ENCODE measurements at regions not wholly inside any gene's neighbourhood (a gene's known extent, or its start where the extent isn't known, plus 50 kb on each side); places are given as distances from the start of the nearest gene placed in this dataset.

DNA sequence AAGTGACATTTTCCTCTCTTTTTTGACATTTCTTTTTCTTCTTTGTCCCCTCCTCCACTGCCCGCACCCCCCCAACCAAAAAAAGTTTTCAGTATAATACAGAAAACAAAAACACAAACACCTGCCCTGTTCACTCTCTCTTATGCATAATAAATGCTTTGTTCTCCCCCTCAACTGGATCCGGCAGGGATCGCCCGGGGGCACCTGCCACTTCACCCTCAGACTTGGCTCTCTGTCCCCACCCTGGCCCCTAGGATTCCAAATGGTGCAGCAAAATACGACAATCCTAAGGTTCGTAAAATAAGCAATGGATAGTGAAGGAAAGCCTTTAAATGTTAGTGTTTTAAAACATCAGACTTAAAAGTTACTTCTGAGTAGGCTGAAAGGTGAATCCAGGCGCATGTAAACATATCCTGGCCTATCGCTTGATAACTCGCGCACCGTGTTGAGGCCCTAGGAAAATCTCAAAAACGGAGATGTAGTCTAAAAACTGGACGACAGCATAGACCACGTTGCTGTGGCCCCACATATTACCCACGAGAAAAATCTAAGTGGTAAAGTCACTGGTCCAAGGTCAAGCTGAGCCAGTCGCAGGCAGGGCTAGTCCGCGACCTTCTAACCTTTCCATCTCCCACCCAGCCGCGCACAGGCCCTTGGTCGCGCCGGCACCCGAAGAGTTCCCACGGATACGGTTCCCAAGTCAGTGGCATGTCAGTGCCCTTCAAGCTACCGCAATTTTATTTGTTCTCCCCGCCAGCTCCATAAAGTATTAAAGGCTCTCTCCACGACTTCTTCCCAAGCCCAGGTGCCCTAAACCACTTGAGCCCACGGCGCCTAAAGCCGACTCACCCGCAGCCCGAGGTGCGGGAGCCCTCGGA lies 130.8 kb downstream of the OGFRL1 start:
- TF ChIP-seq, protein P1, sequence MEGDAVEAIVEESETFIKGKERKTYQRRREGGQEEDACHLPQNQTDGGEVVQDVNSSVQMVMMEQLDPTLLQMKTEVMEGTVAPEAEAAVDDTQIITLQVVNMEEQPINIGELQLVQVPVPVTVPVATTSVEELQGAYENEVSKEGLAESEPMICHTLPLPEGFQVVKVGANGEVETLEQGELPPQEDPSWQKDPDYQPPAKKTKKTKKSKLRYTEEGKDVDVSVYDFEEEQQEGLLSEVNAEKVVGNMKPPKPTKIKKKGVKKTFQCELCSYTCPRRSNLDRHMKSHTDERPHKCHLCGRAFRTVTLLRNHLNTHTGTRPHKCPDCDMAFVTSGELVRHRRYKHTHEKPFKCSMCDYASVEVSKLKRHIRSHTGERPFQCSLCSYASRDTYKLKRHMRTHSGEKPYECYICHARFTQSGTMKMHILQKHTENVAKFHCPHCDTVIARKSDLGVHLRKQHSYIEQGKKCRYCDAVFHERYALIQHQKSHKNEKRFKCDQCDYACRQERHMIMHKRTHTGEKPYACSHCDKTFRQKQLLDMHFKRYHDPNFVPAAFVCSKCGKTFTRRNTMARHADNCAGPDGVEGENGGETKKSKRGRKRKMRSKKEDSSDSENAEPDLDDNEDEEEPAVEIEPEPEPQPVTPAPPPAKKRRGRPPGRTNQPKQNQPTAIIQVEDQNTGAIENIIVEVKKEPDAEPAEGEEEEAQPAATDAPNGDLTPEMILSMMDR (IDR thresholded peaks at IDR 0.05) = no peak
- Histone ChIP-seq H3K9ac (ENCODE audit: low read depth in 2 of 2, low read length in 2 of 2) (peak overlapping the region; percentile 70 to 85), H3K4me3 (peak overlapping the region; percentile 57), H3K36me3 (no peaks in the 10 kb centered on the region), H3K27ac (peak overlapping the region; percentile 69), H3K9me3 (no peaks in the 10 kb centered on the region), H3K27me3 (peaks cover 28% of the 10 kb centered on the region), H3K4me1 (no peaks in the 10 kb centered on the region)
- intact Hi-C loops (cut with DNase I) = no loop called here
- no peak for DNase-seq

- intact Hi-C loops (cut with DNase I) = no loop called here
Observed at GRCh38 chr6:71420095-71420692, 131.6 kb downstream of the OGFRL1 start.

GRCh38 chr6:71420693-71421328 lies 132.2 kb downstream of the OGFRL1 start:
- H3K27ac ChIP-seq = peak overlapping the region; percentile 69
- peak overlapping the region; percentile 19 to 85 for H3K9ac ChIP-seq (ENCODE audit: low read depth in 2 of 2, low read length in 2 of 2)
- H3K9me3 ChIP-seq = no peaks in the 10 kb centered on the region
- peaks cover 28% of the 10 kb centered on the region for H3K27me3 ChIP-seq
- TF ChIP-seq, protein P1 (IDR thresholded peaks at IDR 0.05) = no peak
- intact Hi-C loops (cut with DNase I) = no loop called here
- peak; percentile 85 for DNase-seq
- H3K4me1 ChIP-seq = no peaks in the 10 kb centered on the region
- H3K36me3 ChIP-seq = no peaks in the 10 kb centered on the region
- peak overlapping the region; percentile 57 for H3K4me3 ChIP-seq

More at GRCh38 chr6:71420095-71420692, 131.6 kb downstream of the OGFRL1 start:
- Histone ChIP-seq H3K27ac (peak overlapping the region; percentile 69), H3K27me3 (peaks cover 28% of the 10 kb centered on the region), H3K9ac (ENCODE audit: low read depth in 2 of 2, low read length in 2 of 2) (peak overlapping the region; percentile 70 to 85), H3K4me1 (no peaks in the 10 kb centered on the region), H3K4me3 (peak overlapping the region; percentile 57), H3K9me3 (no peaks in the 10 kb centered on the region), H3K36me3 (no peaks in the 10 kb centered on the region)
- TF ChIP-seq, protein P1 (IDR thresholded peaks at IDR 0.05) = no peak
- peak; percentile 33 for DNase-seq

- no peaks in the 10 kb centered on the region for H3K4me1 ChIP-seq
- H3K4me3 ChIP-seq = no peak overlapping the region
- H3K27ac ChIP-seq = no peak overlapping the region
- TF ChIP-seq, protein P1 (IDR thresholded peaks at IDR 0.05) = no peak
- intact Hi-C loops (cut with DNase I) = no loop called here
- H3K36me3 ChIP-seq = no peaks in the 10 kb centered on the region
- H3K27me3 ChIP-seq = peaks cover 28% of the 10 kb centered on the region
- H3K9me3 ChIP-seq = no peaks in the 10 kb centered on the region
- no peak for DNase-seq
- no peak overlapping the region for H3K9ac ChIP-seq (ENCODE audit: low read depth in 2 of 2, low read length in 2 of 2)
Observed at GRCh38 chr6:71421611-71422010, 133.0 kb downstream of the OGFRL1 start.

GRCh38 chr6:71430018-71430417 lies 141.4 kb downstream of the OGFRL1 start:
- no peaks in the 10 kb centered on the region for H3K9me3 ChIP-seq

More at GRCh38 chr6:71430018-71430417, 141.4 kb downstream of the OGFRL1 start:
- Histone ChIP-seq H3K4me3 (no peak overlapping the region), H3K27me3 (no peaks in the 10 kb centered on the region), H3K36me3 (no peaks in the 10 kb centered on the region), H3K27ac (no peak overlapping the region), H3K4me1 (no peaks in the 10 kb centered on the region), H3K9ac (ENCODE audit: low read depth in 2 of 2, low read length in 2 of 2) (no peak overlapping the region)
- TF ChIP-seq, protein P1 (IDR thresholded peaks at IDR 0.05) = no peak
- intact Hi-C loops (cut with DNase I) = no loop called here
- DNase-seq = no peak
